Right lobe of liver (tissue), 6 donors: ENCODE measurements at regions not wholly inside any gene's neighbourhood (a gene's known extent, or its start where the extent isn't known, plus 50 kb on each side); places are given as distances from the start of the nearest gene placed in this dataset.

Experiments used
- ATAC-seq, 4 donors: fragments of 200-7000 bp; cut with Tn5 transposase; one replicate each; pipeline ENCODE4 v1.9.1; 2020; ENCODE audit warnings: mild to moderate bottlenecking in 4 of 4, moderate library complexity in 4 of 4
- DNase-seq, 3 donors: peaks; one replicate each; pipeline ENCODE4 v3.0.0-alpha.2; 2020
- H3K27ac ChIP-seq, 3 donors: fragments of 200-600 bp; one replicate each; pipeline ENCODE4 v1.8.0; 2022
- H3K27me3 ChIP-seq, 2 donors: fragments of 200-600 bp; one replicate each; pipeline ENCODE4 v1.8.0; 2022
- H3K36me3 ChIP-seq, 4 donors: fragments of 200-600 bp; sonication (generic) in 1 of 4; one replicate each; pipeline versions ENCODE4 v1.5.1 to v1.8.0; 2017 to 2022; ENCODE audit warnings: control low read depth in 1 of 4
- H3K4me1 ChIP-seq, 4 donors: fragments of 200-600 bp; sonication (generic) in 1 of 4; one replicate each; pipeline versions ENCODE4 v1.5.1 to v1.8.0; 2017 to 2022; ENCODE audit warnings: control low read depth in 1 of 4
- H3K4me3 ChIP-seq, 3 donors: fragments of 200-600 bp; one replicate each; pipeline ENCODE4 v1.8.0; 2022
- H3K9me3 ChIP-seq, 4 donors: fragments of 200-600 bp; sonication (generic) in 1 of 4; one replicate each; pipeline versions ENCODE4 v1.5.1 to v1.8.0; 2017 to 2022; ENCODE audit warnings: control low read depth in 1 of 4
- POLR2A ChIP-seq: fragments of 450-650 bp; IDR thresholded peaks from one replicate; pipeline ENCODE4 v1.6.1; 2017; ENCODE audit warnings: antibody characterized with exemption, mild to moderate bottlenecking
- WGBS: methylation state at CpG from one replicate; pipeline ENCODE4 v1.1.6; 2018; ENCODE audit warnings: low coverage, low lambda C conversion rate; ENCODE audit not compliant: insufficient coverage; ENCODE audit errors: missing lambda C conversion rate; 5-methylcytosine and 5-hydroxymethylcytosine counted together
- intact Hi-C, 2 donors: fragments of 100-400 bp; cut with DNase I; formaldehyde crosslinking; loops; one replicate each; pipeline versions ENCODE4 v1.11.2 to v1.14.1; 2022
- TF ChIP-seq, protein P1 (sequence below), 4 donors: fragments of 200-600 bp in 3 of 4; fragments of 450-650 bp in 1 of 4; IDR thresholded peaks; one replicate each; pipeline versions ENCODE4 v1.5.1 to v1.8.0; 2016 to 2022; ENCODE audit warnings: antibody characterized with exemption in 4 of 4, mild to moderate bottlenecking in 2 of 4
- donor health status: DM: no; HTN: yes; CAD: no.
- donor health status: DM: no; HTN: no; CAD: no.
- donor health status: DM: no; HTN: no; CAD: no.
- donor health status: DM: no; HTN: yes; CAD: no.
- donor health status: DM: no; HTN: yes; CAD: no.

DNA sequence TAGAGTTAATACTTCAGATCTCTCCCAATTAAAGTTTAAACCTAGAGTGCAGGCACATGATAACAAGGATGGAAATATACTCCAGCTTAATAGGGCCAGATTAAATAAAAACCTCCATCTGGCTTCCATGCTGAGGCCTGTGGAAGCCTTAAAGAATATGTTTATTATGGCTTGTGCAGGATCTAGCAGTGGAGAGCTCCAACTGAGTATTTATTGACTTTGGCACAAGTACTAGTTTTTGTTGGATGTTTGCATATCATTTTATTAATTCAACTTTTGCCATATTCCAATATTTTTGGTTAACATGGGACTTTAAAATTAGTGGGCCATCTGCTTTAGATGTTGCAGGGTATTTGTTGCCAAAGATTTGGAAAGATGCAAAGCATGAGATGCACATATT is 860.4 kb upstream of the SOX11 start:
- H3K4me3 ChIP-seq = no peak overlapping the region
- H3K27me3 ChIP-seq = no peaks in the 10 kb centered on the region
- no peak for ATAC-seq
- DNase-seq = no peak
- H3K36me3 ChIP-seq = no peaks in the 10 kb centered on the region
- no peaks in the 10 kb centered on the region for H3K9me3 ChIP-seq
- no peak overlapping the region for H3K27ac ChIP-seq
- no peaks in the 10 kb centered on the region for H3K4me1 ChIP-seq
- intact Hi-C loops = no loop called here
- TF ChIP-seq, protein P1, sequence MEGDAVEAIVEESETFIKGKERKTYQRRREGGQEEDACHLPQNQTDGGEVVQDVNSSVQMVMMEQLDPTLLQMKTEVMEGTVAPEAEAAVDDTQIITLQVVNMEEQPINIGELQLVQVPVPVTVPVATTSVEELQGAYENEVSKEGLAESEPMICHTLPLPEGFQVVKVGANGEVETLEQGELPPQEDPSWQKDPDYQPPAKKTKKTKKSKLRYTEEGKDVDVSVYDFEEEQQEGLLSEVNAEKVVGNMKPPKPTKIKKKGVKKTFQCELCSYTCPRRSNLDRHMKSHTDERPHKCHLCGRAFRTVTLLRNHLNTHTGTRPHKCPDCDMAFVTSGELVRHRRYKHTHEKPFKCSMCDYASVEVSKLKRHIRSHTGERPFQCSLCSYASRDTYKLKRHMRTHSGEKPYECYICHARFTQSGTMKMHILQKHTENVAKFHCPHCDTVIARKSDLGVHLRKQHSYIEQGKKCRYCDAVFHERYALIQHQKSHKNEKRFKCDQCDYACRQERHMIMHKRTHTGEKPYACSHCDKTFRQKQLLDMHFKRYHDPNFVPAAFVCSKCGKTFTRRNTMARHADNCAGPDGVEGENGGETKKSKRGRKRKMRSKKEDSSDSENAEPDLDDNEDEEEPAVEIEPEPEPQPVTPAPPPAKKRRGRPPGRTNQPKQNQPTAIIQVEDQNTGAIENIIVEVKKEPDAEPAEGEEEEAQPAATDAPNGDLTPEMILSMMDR (IDR thresholded peaks at IDR 0.05) = no peak
- TF ChIP-seq POLR2A = no peak

DNA sequence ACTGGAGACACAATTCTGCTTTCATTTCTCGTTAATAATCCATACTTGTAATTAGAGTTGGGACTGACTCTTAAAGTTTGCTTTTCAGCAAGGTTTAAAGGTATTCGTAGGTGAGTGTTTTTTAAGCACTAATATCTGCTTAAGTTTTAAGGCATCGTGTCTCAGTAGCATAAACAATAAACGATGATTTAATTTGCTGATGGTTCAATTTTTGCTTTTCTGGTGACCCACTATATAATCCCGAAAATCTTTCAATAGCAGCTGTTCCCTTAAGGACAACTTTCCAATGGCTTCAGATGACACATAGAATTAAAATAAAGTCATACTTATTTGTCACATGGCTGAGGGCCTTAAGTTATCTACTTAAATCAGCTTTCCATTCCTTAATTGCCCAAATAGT is 859.5 kb upstream of the SOX11 start:
- intact Hi-C loops = no loop called here
- Histone ChIP-seq H3K36me3 (no peaks in the 10 kb centered on the region), H3K27ac (no peak overlapping the region), H3K4me1 (no peaks in the 10 kb centered on the region), H3K9me3 (no peaks in the 10 kb centered on the region), H3K4me3 (no peak overlapping the region), H3K27me3 (no peaks in the 10 kb centered on the region)
- no peak for DNase-seq
- WGBS = 43% methylated on average over 5 of the region's 5 CpGs
- ATAC-seq = no peak
- no peak for TF ChIP-seq POLR2A
- TF ChIP-seq, protein P1 (IDR thresholded peaks at IDR 0.05) = no peak

DNA sequence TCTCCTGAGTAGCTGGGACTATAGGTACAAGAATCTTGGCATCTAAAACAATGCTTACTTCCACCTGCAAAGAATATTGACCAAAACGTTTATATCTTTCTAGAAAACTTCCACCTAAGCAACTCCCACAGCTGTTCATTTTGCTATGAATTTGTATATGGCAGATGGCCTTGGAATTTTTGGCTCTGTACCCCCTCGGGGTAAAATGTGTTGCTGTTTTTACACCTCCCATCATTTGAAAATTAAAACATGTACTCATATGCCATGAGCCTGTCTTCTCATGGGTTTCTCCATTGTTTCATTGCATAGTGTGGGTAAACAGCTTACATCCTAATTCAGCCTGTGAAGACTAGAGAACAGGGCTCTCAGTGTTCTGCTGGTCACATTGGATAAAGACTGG is 853.6 kb upstream of the SOX11 start:
- 19% methylated on average over 2 of the region's 2 CpGs for WGBS
- H3K4me3 ChIP-seq = no peak overlapping the region
- DNase-seq (no peak), ATAC-seq (no peak)
- no peak overlapping the region for H3K27ac ChIP-seq
- no peaks in the 10 kb centered on the region for H3K4me1 ChIP-seq
- no peaks in the 10 kb centered on the region for H3K9me3 ChIP-seq
- TF ChIP-seq, protein P1 (IDR thresholded peaks at IDR 0.05) = no peak
- no peak for TF ChIP-seq POLR2A
- intact Hi-C loops = no loop called here
- no peaks in the 10 kb centered on the region for H3K36me3 ChIP-seq
- H3K27me3 ChIP-seq = no peaks in the 10 kb centered on the region

DNA sequence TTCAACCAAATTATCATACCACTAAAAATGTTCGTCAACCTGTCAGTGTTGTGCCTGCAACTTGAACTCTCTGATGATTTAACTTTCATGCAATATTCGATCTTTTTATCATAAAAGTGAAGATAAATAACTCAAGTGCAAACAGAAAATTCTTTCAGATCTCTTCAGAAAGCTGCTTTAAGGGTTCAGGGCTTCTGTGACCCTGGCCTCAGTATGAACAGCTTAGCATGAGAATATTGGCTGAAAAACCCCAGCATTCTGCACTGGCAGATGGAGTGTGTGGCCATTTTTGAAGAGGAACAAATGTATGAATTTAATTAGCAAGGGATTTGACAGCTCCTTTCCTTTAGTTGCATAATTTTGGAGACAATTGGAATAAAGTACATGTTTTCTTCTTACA is 851.4 kb upstream of the SOX11 start:
- ATAC-seq (no peak), DNase-seq (no peak)
- no peak for TF ChIP-seq POLR2A
- TF ChIP-seq, protein P1 (IDR thresholded peaks at IDR 0.05) = no peak
- H3K27me3 ChIP-seq = no peaks in the 10 kb centered on the region
- 30% methylated on average over 2 of the region's 2 CpGs for WGBS
- H3K4me1 ChIP-seq = no peaks in the 10 kb centered on the region
- H3K27ac ChIP-seq = no peak overlapping the region
- H3K9me3 ChIP-seq = no peaks in the 10 kb centered on the region
- intact Hi-C loops = no loop called here
- no peak overlapping the region for H3K4me3 ChIP-seq
- H3K36me3 ChIP-seq = no peaks in the 10 kb centered on the region

DNA sequence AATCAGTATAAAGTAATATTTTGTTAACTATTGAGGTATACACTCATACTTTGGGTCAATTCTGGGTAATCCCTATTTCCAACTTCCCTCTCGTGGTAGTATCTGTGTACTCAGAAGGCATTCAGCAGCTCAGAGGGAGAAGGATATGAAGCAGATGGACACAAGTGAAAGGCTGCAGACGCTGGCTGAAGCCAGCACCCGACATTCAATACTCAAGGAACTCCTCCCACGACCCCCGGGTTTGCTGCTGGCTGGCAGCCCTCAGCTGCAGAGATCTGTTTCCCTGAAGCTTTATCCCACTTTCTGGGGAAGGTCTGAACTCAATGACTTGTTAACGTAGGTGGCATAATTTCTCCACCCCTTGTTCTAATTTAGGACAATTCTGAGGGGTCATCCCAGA is 847.3 kb upstream of the SOX11 start:
- intact Hi-C loops = no loop called here
- no peak overlapping the region for H3K4me3 ChIP-seq
- no peaks in the 10 kb centered on the region for H3K27me3 ChIP-seq
- H3K9me3 ChIP-seq = no peaks in the 10 kb centered on the region
- WGBS = 20% methylated on average over 5 of the region's 6 CpGs
- H3K36me3 ChIP-seq = no peaks in the 10 kb centered on the region
- ATAC-seq (no peak), DNase-seq (no peak)
- H3K4me1 ChIP-seq = no peaks in the 10 kb centered on the region
- no peak overlapping the region for H3K27ac ChIP-seq
- no peak for TF ChIP-seq POLR2A
- TF ChIP-seq, protein P1 (IDR thresholded peaks at IDR 0.05) = no peak
